ENCODE measurements at regions not wholly inside any gene's neighbourhood (a gene's known extent, or its start where the extent isn't known, plus 50 kb on each side); places are given as distances from the start of the nearest gene placed in this dataset.

DNA sequence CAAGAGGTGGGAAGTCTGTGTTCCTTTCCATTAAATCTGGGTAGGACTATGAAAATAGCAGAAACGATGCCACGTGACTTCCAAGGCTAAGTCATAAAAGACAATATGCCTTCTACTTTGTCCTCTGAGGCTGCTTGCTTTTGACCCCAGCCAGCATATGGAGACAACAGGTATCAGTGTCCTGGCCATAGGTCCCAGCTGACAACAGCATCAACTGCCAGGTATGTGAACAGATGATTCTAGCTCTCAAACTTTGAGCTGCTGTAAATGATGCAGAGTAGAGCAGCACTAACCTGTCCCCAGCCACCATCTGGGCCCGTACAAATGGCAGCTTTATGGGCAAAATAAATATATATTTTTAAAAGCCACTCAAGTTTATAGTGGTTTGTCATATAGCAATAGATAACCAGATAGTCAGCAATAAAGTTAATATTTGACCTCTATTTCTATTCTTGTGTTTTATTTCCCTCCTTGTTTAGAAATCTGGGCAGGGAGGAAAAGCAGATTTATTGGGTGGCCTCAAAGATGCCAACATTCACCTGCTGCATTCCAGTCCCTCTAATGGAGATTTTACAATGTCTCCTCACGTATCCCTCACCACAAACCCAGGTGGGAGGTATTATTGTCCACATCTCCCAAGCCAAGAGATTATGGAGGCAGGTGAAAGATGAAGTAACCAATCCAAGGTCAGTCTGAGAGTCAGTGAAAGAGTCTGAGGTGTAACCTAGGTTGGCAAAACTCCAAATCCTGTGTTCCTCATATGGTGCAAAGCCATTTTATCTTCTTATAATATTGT, 209.6 kb upstream of the LARGE1 start:
- DNase-seq (ENCODE audit: low spot score) = no peak
- TF ChIP-seq, protein P1, sequence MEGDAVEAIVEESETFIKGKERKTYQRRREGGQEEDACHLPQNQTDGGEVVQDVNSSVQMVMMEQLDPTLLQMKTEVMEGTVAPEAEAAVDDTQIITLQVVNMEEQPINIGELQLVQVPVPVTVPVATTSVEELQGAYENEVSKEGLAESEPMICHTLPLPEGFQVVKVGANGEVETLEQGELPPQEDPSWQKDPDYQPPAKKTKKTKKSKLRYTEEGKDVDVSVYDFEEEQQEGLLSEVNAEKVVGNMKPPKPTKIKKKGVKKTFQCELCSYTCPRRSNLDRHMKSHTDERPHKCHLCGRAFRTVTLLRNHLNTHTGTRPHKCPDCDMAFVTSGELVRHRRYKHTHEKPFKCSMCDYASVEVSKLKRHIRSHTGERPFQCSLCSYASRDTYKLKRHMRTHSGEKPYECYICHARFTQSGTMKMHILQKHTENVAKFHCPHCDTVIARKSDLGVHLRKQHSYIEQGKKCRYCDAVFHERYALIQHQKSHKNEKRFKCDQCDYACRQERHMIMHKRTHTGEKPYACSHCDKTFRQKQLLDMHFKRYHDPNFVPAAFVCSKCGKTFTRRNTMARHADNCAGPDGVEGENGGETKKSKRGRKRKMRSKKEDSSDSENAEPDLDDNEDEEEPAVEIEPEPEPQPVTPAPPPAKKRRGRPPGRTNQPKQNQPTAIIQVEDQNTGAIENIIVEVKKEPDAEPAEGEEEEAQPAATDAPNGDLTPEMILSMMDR (IDR thresholded peaks at IDR 0.05; ENCODE audit: extremely low read depth, missing control alignments) = no peak

DNA sequence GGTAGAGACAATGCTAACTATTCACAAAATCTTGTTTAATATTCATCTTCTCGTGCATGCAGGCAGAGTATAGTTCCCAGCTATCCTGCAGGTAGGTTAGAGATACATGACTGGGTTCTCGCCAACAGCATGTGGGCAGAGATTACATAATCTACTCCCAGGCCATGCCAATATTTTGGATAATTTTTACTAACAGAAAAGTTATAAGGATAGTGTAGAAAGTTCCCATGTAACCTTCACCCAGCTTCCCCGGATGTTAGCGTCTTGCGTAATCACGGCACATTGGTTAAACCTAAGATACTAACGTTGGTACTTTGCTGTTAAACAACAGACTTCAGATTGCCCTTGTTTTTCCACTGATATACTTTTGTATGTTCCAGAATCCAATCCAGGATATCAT, 215.5 kb upstream of the LARGE1 start:
- no peak for DNase-seq (ENCODE audit: low spot score)
- TF ChIP-seq, protein P1 (IDR thresholded peaks at IDR 0.05; ENCODE audit: extremely low read depth, missing control alignments) = no peak

DNA sequence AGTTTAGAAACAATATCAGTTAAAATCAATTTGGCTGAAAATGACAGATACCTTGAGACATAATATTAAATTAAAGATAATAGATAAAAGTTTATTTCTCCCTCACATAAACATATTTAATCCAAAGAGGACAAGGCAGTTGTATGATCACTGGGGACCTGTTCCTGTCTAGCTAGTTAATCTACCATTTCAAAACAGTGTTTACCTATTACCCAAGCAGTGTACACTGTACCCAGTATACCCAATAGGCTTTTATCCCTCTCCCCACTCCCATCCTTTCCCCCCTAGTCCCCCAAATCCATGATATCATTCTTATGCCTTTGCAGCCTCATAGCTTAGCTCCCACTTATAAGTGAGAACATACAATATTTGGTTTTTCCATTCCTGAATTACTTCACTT, 229.7 kb upstream of the LARGE1 start:
- no peak for DNase-seq (ENCODE audit: low spot score)
- TF ChIP-seq, protein P1 (IDR thresholded peaks at IDR 0.05; ENCODE audit: extremely low read depth, missing control alignments) = no peak

DNA sequence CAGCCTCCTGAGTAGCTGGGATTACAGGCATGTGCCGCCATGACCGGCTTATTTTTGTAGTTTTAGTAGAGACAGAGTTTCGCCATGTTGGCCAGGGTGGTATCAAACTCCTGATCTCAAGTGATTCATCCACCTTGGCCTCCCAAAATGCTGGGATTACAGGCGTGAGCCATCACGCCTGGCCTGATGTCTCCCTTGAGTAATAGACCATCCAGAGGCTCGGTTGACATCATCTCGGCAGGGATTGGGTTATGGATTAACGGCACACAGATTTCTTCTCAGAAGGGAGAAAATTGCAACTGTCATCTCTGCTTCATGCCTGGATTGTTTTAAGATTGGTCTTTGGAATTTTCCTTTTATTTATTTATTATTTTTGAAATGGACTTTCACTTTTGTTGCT, 239.2 kb upstream of the LARGE1 start:
- no peak for DNase-seq (ENCODE audit: low spot score)
- TF ChIP-seq, protein P1 (IDR thresholded peaks at IDR 0.05; ENCODE audit: extremely low read depth, missing control alignments) = no peak

DNA sequence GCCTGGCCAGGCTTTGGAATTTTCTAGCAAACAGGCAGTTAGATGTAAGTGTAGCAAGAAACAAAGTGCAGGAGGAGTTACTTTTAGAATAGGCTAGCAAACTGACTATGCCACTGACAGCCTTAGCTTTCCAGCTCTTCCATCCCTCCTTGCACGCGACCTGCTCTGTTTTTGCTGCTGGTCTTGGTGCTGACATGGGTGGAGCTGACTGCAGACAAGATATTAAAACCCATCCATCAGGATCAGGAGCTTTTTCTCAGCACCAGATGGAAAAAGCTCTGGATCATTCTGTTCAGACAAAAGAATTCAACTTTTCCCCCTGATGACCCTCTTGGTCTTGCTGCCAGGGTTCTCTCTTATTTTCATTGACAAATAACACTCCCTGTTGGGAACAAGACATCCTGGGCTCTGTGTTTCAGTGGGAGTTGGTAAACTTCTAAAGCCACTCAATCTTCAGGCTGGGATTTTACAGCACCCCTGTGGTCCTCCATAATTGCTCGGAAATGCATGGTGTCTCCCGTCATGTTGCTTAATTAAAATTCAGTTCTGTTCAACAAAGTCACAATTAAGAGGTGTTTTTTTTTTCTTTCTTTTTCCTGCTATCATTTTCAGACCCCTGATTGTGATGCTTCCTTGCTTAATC, 240.0 kb upstream of the LARGE1 start:
- DNase-seq (ENCODE audit: low spot score) = no peak
- TF ChIP-seq, protein P1 (IDR thresholded peaks at IDR 0.05; ENCODE audit: extremely low read depth, missing control alignments) = no peak

DNA sequence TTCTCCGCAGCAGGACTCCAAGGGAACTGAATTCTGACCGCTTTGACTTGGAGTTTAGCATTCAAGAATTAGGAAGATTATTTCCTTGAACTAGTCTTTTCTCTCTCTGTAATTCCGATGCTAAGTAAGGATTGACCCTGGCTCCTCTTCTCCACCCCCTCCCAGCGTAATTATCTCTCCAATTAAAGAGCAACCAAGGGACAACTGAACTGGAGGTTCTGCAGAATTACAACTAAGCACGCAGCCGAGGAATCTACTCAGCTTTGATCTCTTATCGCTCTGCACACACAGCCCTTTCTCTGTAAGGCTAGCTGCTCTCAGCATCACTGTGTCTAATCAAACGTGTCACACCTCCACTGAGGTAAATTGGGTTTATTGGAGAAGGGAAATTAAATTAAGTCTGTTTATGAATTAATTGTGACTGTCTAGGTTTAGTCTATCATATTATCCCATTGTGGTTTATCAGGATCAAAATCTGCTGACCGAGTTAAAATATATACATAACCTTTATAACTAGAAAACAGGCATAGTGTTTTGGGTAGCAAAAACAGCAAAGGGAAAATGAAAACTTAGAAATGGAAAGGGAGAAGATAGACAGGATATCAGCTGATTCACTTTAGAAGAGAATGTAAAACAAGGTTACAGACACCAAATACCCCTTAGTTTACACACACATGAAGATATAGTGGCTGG, 241.3 kb upstream of the LARGE1 start:
- no peak for DNase-seq (ENCODE audit: low spot score)
- TF ChIP-seq, protein P1 (IDR thresholded peaks at IDR 0.05; ENCODE audit: extremely low read depth, missing control alignments) = no peak

DNA sequence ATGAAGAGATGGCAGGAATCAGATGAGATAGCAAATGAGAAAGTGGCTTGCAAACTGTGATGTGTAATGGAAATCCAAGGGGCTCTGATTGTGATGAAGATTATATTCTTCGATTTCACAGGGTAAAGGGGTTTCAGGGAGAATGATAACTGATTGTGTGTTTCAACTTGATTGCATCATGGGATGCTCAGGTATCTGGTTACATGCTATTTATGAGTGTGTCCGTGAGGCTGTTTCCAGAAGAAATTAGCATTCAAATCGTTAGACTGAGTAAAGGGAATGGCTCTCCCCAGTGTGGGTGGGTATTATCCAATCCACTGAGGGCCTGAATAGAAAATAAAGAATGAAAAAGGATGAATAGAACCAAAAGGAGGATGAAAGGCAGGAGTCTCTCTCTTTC, 278.7 kb upstream of the LARGE1 start:
- TF ChIP-seq, protein P1 (IDR thresholded peaks at IDR 0.05; ENCODE audit: extremely low read depth, missing control alignments) = no peak
- DNase-seq (ENCODE audit: low spot score) = no peak

All from GM20000 (cell line).